Neural cell (in vitro differentiated cells): ENCODE measurements at regions not wholly inside any gene's neighbourhood (a gene's known extent, or its start where the extent isn't known, plus 50 kb on each side); places are given as distances from the start of the nearest gene placed in this dataset.

Experiments used
- H2AFZ ChIP-seq: fragments of 200-600, 300-800 bp; sonication (generic), shearing (Covaris generic); 2 replicates; pipeline ENCODE4 v1.6.0; 2014; ENCODE audit warnings: low read depth, mild to moderate bottlenecking, antibody characterized with exemption, low read length, moderate library complexity
- H3F3A ChIP-seq: fragments of 200-600 bp; shearing (Covaris generic); 2 replicates; pipeline ENCODE4 v1.6.1; 2016; ENCODE audit warnings: mild to moderate bottlenecking, moderate library complexity, mixed read lengths, antibody characterized with exemption, low read length; ENCODE audit not compliant: insufficient read depth, poor library complexity, severe bottlenecking
- H3K27ac ChIP-seq: fragments of 200-600, 300-800 bp; sonication (generic), shearing (Covaris generic); 2 replicates; pipeline ENCODE4 v1.5.1; 2014; ENCODE audit warnings: mild to moderate bottlenecking, low read length, moderate library complexity
- H3K27me3 ChIP-seq: fragments of 300-800, 200-600 bp; sonication (generic), shearing (Covaris generic); 2 replicates; pipeline ENCODE4 v1.6.0; 2014; ENCODE audit warnings: mild to moderate bottlenecking, low read depth, low read length, moderate library complexity; ENCODE audit not compliant: insufficient read depth
- H3K36me3 ChIP-seq: fragments of 300-800, 200-600 bp; sonication (generic), shearing (Covaris generic); 2 replicates; pipeline ENCODE4 v1.5.1; 2014; ENCODE audit warnings: mild to moderate bottlenecking, antibody characterized with exemption, low read length, moderate library complexity; ENCODE audit not compliant: insufficient read depth
- H3K4me2 ChIP-seq: fragments of 300-800, 200-600 bp; sonication (generic), shearing (Covaris generic); 2 replicates; pipeline ENCODE4 v1.6.0; 2014; ENCODE audit warnings: mild to moderate bottlenecking, low read length
- H3K4me3 ChIP-seq: fragments of 300-800, 200-600 bp; sonication (generic), shearing (Covaris generic); 2 replicates; pipeline ENCODE4 v1.5.1; 2014; ENCODE audit warnings: mild to moderate bottlenecking, low read length, moderate library complexity
- H3K79me2 ChIP-seq: fragments of 200-600 bp; shearing (Covaris generic); replicated peaks from 2 replicates; pipeline ENCODE4 v1.6.0; 2014; ENCODE audit warnings: mild to moderate bottlenecking, low read length, moderate library complexity; ENCODE audit not compliant: insufficient read depth
- H3K9ac ChIP-seq: fragments of 300-800, 200-600 bp; sonication (generic), shearing (Covaris generic); 2 replicates; pipeline ENCODE4 v1.6.1; 2016; ENCODE audit warnings: mild to moderate bottlenecking, low read length, mixed read lengths
- H3K9me2 ChIP-seq: fragments of 200-600 bp; shearing (Covaris generic); 2 replicates; pipeline ENCODE4 v1.6.1; 2016; ENCODE audit warnings: mild to moderate bottlenecking, low read length, mixed read lengths; ENCODE audit not compliant: insufficient read depth
- H3K9me3 ChIP-seq: fragments of 200-600, 300-800 bp; sonication (generic), shearing (Covaris generic); 2 replicates; pipeline ENCODE4 v1.6.1; 2016; ENCODE audit warnings: mild to moderate bottlenecking, mixed run types, low read length, moderate library complexity, mixed read lengths
- H4K20me1 ChIP-seq: fragments of 200-600 bp; shearing (Covaris generic); 2 replicates; pipeline ENCODE4 v1.6.1; 2016; ENCODE audit warnings: mild to moderate bottlenecking, mixed run types; ENCODE audit not compliant: insufficient read depth
- EP300 ChIP-seq: fragments of 450-650 bp; conservative IDR thresholded peaks from 2 replicates; pipeline ENCODE4 v1.6.1; 2014; ENCODE audit warnings: antibody characterized with exemption, mild to moderate bottlenecking, moderate library complexity; ENCODE audit not compliant: poor library complexity, severe bottlenecking
- EZH2 ChIP-seq: fragments of 200-600, 300-800 bp; shearing (Covaris generic), sonication (generic); IDR thresholded peaks from 2 replicates; pipeline ENCODE4 v1.6.1; 2014; ENCODE audit warnings: antibody characterized with exemption, low read length, borderline replicate concordance, mild to moderate bottlenecking; ENCODE audit not compliant: insufficient read depth, poor library complexity, severe bottlenecking
- MXI1 ChIP-seq: fragments of 450-650 bp; conservative IDR thresholded peaks from 2 replicates; pipeline ENCODE4 v1.6.1; 2014; ENCODE audit warnings: antibody characterized with exemption, mild to moderate bottlenecking; ENCODE audit not compliant: poor library complexity, severe bottlenecking
- POLR2AphosphoS5 ChIP-seq: IDR thresholded peaks from 2 replicates; pipeline ENCODE4 v1.6.1; 2012
- RAD21 ChIP-seq: fragments of 450-650 bp; conservative IDR thresholded peaks from 2 replicates; pipeline ENCODE4 v1.6.1; 2014; ENCODE audit warnings: antibody characterized with exemption, mild to moderate bottlenecking, moderate library complexity
- REST ChIP-seq: IDR thresholded peaks from 2 replicates; pipeline ENCODE4 v1.6.1; 2012; ENCODE audit warnings: borderline replicate concordance
- SMC3 ChIP-seq: fragments of 450-650 bp; conservative IDR thresholded peaks from 2 replicates; pipeline ENCODE4 v1.6.1; 2014; ENCODE audit warnings: antibody characterized with exemption, mild to moderate bottlenecking, moderate library complexity; ENCODE audit not compliant: poor library complexity
- TAF1 ChIP-seq: IDR thresholded peaks from 2 replicates; pipeline ENCODE4 v1.6.1; 2012; ENCODE audit warnings: low read depth
- TF ChIP-seq, protein P1 (sequence below): fragments of 450-650 bp; IDR thresholded peaks from 2 replicates; pipeline ENCODE4 v1.5.1; 2014; ENCODE audit warnings: antibody characterized with exemption, mild to moderate bottlenecking, moderate library complexity; ENCODE audit not compliant: poor library complexity, severe bottlenecking

DNA sequence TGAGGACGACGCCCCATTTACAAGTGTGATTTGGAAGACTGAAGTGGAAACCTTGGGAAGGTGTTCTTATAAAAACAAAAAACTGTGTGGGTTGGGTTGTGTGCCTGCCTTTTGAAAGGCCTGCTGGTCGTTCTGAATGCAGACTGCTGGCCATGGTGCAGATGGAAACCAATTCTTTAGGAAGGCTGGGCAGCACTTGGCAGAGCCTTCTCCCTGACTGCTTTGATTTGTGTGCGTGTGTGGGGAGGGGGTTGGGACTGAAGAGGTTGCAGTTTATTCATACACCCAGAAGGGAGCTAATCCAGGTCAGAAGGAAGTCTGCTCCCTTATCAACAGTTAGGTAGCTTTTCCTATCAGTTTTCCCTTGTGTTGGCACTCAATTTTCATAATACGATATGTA is 288.7 kb downstream of the SOX2 start:
- Histone ChIP-seq H3K9ac (no peak overlapping the region), H4K20me1 (no peaks in the 10 kb centered on the region), H3K9me2 (no peaks in the 10 kb centered on the region), H3F3A (no peaks in the 10 kb centered on the region), H3K27ac (no peak overlapping the region), H2AFZ (no peak overlapping the region), H3K4me3 (no peak overlapping the region), H3K79me2 (no peaks in the 10 kb centered on the region), H3K4me2 (no peak overlapping the region), H3K9me3 (no peaks in the 10 kb centered on the region), H3K27me3 (no peaks in the 10 kb centered on the region), H3K36me3 (no peaks in the 10 kb centered on the region)
- TF ChIP-seq TAF1 (no peak), EP300 (no peak)

DNA sequence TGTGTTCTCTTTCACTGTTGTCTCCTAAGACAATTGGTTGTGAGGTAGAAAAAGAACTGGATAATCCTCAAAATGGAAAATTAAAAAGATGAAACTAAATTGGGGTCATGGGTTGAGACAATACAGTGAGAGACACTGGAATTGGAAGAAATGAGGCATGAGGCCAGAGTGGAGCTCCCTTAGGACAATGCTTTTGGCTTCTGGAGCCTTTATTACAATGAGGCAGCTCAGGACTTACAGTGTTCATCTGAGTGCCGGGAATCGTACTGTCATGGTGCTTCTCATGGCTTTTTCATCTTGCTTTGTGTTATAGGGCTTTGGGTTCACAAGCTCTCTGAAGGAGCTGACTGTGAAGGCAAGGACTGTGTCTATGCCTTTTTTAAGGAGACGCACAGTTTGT is 293.5 kb downstream of the SOX2 start:
- no peaks in the 10 kb centered on the region for H3K79me2 ChIP-seq
- H3K27me3 ChIP-seq: no peaks in the 10 kb centered on the region
- H3K9ac ChIP-seq: no peak overlapping the region
- H3K36me3 ChIP-seq: no peaks in the 10 kb centered on the region
- no peak overlapping the region for H3K27ac ChIP-seq
- no peak overlapping the region for H2AFZ ChIP-seq
- no peaks in the 10 kb centered on the region for H4K20me1 ChIP-seq
- no peak overlapping the region for H3K4me2 ChIP-seq
- no peaks in the 10 kb centered on the region for H3K9me2 ChIP-seq
- no peaks in the 10 kb centered on the region for H3K9me3 ChIP-seq
- no peaks in the 10 kb centered on the region for H3F3A ChIP-seq
- no peak overlapping the region for H3K4me3 ChIP-seq
- TF ChIP-seq, protein P1, sequence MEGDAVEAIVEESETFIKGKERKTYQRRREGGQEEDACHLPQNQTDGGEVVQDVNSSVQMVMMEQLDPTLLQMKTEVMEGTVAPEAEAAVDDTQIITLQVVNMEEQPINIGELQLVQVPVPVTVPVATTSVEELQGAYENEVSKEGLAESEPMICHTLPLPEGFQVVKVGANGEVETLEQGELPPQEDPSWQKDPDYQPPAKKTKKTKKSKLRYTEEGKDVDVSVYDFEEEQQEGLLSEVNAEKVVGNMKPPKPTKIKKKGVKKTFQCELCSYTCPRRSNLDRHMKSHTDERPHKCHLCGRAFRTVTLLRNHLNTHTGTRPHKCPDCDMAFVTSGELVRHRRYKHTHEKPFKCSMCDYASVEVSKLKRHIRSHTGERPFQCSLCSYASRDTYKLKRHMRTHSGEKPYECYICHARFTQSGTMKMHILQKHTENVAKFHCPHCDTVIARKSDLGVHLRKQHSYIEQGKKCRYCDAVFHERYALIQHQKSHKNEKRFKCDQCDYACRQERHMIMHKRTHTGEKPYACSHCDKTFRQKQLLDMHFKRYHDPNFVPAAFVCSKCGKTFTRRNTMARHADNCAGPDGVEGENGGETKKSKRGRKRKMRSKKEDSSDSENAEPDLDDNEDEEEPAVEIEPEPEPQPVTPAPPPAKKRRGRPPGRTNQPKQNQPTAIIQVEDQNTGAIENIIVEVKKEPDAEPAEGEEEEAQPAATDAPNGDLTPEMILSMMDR: no peak
- TF ChIP-seq REST: no peak
- no peak for TF ChIP-seq RAD21
- no peak for TF ChIP-seq MXI1
- TF ChIP-seq EP300: no peak
- no peak for TF ChIP-seq SMC3
- TF ChIP-seq TAF1: no peak
- TF ChIP-seq POLR2AphosphoS5: no peak
- TF ChIP-seq EZH2: no peak

DNA sequence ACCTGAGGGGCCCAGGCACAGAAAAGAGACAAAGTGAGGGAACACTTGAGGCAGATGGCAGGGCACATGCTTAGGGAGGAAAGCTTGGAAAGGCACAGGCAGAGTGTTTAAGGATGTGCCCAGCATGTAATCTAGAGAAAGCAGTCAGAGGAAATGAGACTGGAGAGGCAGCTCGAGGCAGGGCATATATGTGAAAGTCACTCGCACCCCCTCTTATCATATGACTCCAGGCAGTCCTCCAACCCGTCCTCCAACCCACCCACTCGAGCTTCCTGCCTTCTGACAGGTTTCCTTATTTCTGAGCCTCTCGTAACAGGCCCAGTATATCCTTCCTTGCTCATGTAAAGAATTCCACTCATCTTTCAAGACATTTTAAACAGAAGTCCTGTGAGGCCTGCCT is 294.0 kb downstream of the SOX2 start:
- H2AFZ ChIP-seq: no peak overlapping the region
- TF ChIP-seq POLR2AphosphoS5: no peak
- TF ChIP-seq, protein P1: no peak
- TF ChIP-seq REST: no peak
- TF ChIP-seq EZH2: no peak
- no peak for TF ChIP-seq MXI1
- TF ChIP-seq RAD21: no peak
- TF ChIP-seq TAF1: no peak
- TF ChIP-seq SMC3: no peak
- no peak overlapping the region for H3K4me3 ChIP-seq
- no peak overlapping the region for H3K27ac ChIP-seq
- H4K20me1 ChIP-seq: no peaks in the 10 kb centered on the region
- H3F3A ChIP-seq: no peaks in the 10 kb centered on the region
- no peaks in the 10 kb centered on the region for H3K9me2 ChIP-seq
- H3K4me2 ChIP-seq: no peak overlapping the region
- no peaks in the 10 kb centered on the region for H3K9me3 ChIP-seq
- H3K36me3 ChIP-seq: no peaks in the 10 kb centered on the region
- no peaks in the 10 kb centered on the region for H3K79me2 ChIP-seq
- no peaks in the 10 kb centered on the region for H3K27me3 ChIP-seq
- no peak overlapping the region for H3K9ac ChIP-seq
